D721Med (cell line): ENCODE measurements at regions not wholly inside any gene's neighbourhood (a gene's known extent, or its start where the extent isn't known, plus 50 kb on each side); places are given as distances from the start of the nearest gene placed in this dataset.

Experiments used
- DNase-seq: peaks from one replicate; pipeline ENCODE4 v3.0.0; 2011; ENCODE audit warnings: low spot score; ENCODE audit not compliant: insufficient read length
- FAIRE-seq: peaks from 2 replicates; lab custom pipeline; 2011; peaks lifted over from hg19 to GRCh38; lab: Jason Lieb, UNC
- TF ChIP-seq, protein P1 (sequence below): IDR thresholded peaks from 2 replicates; pipeline ENCODE4 v1.5.1; 2012; ENCODE audit warnings: mild to moderate bottlenecking, control low read depth; ENCODE audit not compliant: insufficient read depth; ENCODE audit errors: missing control alignments

DNA sequence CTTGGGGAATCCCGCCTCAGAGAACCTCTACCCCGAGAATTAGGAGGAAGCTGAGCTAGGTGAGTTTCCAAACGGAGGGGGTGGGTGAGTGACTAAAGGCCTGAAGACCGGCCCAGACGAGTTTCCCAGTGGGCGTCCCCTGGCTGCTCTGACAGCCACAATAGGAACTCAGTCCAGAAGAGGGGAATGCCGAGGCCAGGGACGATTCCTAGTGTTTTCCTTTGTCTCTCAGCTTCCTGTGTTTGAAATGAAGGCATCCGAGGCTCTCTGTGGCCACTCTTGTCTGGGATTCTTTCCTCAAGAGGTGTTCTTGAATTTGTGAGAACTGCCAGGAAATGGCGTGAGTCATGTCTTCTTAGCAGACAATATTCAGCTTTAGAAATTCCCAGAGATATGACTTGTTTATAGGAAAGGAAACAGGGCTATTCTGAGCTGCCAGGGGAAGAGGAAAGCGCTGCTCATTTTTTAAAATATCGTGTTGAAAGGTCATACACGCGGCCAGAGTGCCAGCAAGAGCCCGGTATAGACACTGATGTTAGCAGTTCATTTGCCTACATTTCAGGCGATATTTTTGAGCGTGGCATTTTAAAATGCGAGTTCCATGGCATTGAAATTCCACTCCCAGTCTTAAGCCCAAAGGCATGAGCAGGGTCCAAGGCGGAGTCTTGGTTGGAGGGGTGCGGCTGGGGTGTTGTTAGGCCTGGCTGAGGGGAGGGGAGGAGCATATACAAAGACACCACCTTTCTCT is 169.1 kb upstream of the KLF7 start:
- TF ChIP-seq, protein P1, sequence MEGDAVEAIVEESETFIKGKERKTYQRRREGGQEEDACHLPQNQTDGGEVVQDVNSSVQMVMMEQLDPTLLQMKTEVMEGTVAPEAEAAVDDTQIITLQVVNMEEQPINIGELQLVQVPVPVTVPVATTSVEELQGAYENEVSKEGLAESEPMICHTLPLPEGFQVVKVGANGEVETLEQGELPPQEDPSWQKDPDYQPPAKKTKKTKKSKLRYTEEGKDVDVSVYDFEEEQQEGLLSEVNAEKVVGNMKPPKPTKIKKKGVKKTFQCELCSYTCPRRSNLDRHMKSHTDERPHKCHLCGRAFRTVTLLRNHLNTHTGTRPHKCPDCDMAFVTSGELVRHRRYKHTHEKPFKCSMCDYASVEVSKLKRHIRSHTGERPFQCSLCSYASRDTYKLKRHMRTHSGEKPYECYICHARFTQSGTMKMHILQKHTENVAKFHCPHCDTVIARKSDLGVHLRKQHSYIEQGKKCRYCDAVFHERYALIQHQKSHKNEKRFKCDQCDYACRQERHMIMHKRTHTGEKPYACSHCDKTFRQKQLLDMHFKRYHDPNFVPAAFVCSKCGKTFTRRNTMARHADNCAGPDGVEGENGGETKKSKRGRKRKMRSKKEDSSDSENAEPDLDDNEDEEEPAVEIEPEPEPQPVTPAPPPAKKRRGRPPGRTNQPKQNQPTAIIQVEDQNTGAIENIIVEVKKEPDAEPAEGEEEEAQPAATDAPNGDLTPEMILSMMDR: no peak
- no peak for FAIRE-seq
- DNase-seq: no peak

DNA sequence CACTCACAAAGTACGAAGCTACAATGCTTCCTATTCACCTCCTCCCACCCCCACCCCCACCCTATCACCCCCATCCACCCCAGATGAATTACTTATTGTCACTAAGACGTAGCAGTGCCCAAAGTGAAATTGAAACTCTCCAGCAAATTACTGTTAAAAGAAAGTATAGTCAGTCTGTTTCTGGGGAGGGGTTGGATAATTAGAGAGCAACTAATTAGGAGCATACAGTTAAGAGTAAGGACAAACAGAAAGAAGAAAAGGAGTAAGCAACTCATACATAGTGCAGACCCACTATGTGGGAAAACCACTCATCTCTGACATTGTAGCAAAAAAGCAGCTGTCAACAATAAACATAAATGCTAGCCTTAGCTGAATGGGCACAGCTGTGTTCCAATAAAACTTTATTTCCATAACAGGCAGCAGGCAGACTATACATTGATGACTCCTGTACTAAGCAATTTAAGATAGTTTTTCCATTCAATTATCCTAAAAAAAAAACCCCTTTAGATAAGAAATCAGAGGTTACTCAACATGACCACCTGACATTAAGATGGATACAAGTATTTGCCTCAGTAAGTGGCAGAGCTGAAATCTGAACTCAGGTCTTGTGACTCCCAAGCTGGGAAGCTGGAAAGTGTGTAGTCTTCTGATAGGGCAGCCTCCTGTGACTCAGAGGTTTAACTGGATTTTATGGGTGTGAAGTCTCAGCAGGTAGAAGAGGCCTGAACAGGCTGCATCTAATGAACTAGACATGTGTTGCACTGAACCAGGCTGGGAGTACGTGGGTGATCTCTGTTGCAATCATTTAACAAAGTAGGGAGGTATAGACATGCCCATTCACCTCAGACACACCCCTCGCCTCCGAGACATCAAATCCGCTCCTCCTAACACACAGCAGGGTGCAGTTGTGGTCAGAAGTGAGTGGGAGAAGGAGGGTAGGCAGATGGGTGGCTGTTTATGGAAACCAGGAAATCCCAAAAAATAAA is 171.8 kb upstream of the KLF7 start:
- FAIRE-seq (no peak), DNase-seq (no peak)
- TF ChIP-seq, protein P1: no peak

DNA sequence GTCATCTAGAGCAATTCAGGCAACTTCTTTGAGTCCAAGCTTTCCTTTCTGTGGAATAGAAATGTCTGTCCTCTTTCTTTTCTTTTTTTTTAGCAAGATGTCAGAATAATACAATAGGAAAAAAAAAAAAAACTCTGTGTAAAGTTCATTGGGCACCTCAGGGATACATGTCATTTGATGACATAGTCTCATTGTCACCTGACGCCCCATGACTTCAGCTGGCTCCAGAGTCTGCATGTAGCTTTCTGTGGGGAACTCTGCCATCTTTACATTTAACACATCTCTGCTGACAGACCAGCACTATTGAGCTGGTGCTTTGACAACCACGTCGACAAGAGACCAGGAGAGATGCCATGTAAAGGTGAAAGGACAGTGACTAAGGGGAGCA is 172.5 kb upstream of the KLF7 start:
- TF ChIP-seq, protein P1: no peak
- FAIRE-seq (no peak), DNase-seq (no peak)

DNA sequence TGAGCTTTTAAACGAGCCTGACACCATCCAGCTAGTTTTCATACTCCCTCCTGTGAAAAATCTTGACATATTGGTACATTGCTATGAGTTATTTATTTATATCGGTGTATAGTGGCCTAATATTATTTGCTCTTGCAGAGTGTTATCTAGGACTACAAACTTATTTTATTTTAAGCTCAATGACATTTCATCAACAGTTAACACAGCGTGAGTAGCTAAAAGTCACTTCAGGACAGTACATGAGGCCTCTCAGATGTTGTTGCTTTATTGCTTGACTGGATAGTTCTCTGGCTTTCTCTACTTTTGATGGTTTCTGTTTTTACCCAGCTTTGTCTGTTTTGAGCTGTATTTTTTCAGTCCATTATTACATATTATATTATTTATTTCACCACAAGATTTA is 172.9 kb upstream of the KLF7 start:
- TF ChIP-seq, protein P1: no peak
- FAIRE-seq (no peak), DNase-seq (no peak)

DNA sequence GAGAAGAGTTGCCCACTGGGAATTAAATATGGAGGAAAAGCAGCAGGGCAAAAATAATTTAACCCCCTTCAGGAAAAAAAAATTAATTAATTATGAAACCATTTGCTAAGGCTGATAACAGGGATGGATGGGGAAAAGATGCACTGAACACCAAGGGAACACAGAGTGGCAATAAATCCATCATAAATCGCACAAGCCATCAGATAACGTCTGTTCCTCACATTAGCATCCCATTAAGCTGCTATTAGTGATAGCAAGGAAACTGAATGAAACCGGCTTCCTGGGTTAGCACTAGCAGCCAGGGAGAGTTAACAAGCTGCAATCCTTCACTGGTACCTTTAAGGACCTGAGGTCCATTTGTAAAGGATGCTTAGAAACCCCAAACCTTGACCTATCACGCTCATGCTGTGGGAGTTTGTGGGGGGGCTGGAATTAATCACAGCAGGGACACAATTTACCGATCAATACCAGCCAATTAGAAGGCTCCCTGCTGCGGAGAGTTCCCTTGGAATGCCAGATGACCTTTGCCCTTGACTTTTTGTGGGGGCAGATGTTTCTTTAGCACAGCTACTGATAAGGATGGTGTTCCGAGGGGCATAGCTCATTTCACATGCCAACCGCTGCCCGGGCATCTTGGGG is 175.5 kb upstream of the KLF7 start:
- FAIRE-seq: no peak
- DNase-seq: no peak
- TF ChIP-seq, protein P1: no peak

DNA sequence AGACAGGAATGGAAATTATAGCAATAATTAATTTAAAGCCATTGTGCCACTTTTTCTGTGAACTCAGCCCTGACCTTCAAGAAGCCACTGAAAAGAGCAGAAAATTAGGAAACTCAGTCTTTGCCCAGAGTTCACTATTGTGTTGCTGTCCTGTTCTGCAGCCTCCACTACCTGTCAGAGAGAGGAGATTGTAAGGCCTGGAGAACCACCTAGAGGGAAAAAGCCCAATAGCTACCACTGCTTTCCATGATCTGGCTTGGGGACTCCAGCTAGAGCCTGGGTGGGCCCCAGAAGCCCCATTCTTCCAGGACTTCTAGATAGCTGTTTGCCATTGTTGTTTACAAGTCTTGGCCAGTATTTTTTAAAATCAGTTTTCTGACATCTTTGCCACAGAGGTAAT is 176.1 kb upstream of the KLF7 start:
- TF ChIP-seq, protein P1: peak; percentile 14
- FAIRE-seq (no peak), DNase-seq (no peak)
